Inflammatory macrophage treated with lipopolysaccharide for 4 hours (primary cell): ENCODE measurements at regions not wholly inside any gene's neighbourhood (a gene's known extent, or its start where the extent isn't known, plus 50 kb on each side); places are given as distances from the start of the nearest gene placed in this dataset.

Experiments
- DNase-seq: peaks from one replicate; pipeline ENCODE4 v3.0.0-alpha.2; 2020

DNA sequence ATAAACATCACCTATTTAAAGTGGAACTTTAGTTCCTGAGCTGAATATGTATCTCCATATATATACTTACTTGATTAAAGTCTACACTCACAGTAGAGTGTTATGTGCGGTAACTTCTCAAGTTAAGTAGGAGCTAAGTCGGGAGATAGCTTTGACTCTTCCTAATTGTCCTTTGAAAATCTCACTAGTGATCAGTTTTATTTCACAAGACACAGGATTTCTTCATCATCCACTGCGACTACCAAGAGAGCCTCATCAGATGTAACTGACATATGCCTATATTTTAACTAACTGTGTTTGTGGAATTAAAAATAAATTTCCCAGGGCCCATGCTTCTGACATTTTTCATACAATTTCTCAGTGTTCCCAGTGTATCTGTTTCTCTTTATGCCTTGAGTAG, 1664.0 kb downstream of the EFNB2 start:
- DNase-seq = no peak

DNA sequence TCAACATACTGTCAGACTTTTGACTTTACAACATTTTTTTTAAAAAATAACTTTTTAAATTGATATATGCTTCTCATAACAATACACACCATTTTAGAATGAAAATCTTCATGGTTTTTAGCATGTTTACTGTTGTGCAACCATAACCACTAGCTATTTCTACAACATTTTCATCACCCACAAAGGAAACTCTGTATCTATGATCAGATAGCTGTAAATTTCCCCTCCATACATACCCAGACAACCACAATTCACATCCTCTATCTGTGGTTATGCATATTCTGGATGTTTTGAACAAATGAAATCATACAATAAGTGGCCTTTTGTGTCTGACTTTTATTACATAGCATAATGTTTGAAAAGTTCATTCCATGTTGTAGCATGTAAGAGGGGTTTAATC, 1666.0 kb downstream of the EFNB2 start:
- DNase-seq = peak; percentile 0

- no peak for DNase-seq
These were observed 1666.7 kb downstream of the EFNB2 start for GRCh38 chr13:104868806-104869205.

- DNase-seq = no peak
These were observed 1679.9 kb downstream of the EFNB2 start for GRCh38 chr13:104855581-104855980.

DNA sequence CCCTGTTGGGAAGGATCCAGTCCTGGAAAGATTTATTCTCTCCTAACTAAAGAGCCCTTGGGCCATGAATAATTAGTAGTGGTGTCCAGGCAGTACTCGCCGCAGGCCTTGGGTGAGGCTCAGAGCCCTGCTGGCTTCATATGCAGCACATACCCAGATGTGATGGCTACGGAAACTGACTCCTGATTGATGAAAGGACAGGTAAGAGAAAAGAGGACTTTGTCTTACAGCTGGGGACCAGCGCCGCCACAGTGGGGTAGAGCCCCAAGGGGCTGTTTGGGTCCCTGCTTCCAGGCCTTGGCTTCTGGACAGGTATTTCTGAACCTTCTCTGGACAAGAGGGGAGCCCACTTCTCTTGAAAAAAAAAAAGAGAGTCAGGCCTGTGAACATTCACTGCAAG, 1680.8 kb downstream of the EFNB2 start:
- DNase-seq = no peak

- no peak for DNase-seq
These were observed 1681.5 kb downstream of the EFNB2 start for GRCh38 chr13:104854007-104854406.

GRCh38 chr13:104847922-104848321, 1687.5 kb downstream of the EFNB2 start:
- no peak for DNase-seq

DNA sequence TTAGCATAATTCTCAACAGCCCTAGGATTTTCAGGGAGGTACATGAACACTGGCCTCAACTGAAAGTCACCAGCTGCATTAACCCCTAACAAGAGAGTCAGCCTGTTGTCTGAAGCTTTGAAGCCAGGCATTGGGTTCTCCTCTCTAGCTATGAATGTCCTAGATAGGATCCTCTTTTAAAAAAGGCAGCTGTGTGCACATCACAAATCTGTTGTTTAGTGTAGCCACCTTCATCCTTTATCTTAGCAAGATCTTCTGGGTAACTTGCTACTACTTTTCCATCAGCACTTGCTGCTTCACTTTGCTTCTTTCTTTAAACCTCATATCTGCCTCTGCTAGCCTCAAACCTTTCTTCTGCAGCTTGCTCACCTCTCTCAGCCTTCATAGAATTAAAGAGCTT, 1692.1 kb downstream of the EFNB2 start:
- DNase-seq = no peak

- DNase-seq = no peak
These were observed 1694.4 kb downstream of the EFNB2 start for GRCh38 chr13:104841110-104841509.

DNA sequence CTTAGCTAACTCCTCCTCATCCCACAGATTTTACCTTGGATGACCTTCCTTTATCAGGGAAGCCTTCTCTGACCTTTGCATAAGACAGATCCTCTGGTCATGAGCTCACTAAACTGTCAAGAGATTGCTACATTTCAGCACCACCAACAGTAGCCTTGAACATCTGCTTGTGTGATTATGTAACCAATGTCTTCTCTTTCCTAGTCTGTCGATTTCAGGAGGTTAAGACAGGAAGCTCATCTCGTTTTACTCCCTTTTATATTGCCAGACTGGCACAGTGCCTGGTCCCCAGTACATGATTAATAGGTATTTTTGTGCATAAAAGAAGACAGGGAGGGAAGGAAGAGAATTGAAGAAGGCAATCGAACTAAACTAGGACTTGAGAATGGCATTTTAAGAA, 1697.7 kb downstream of the EFNB2 start:
- DNase-seq = no peak

DNA sequence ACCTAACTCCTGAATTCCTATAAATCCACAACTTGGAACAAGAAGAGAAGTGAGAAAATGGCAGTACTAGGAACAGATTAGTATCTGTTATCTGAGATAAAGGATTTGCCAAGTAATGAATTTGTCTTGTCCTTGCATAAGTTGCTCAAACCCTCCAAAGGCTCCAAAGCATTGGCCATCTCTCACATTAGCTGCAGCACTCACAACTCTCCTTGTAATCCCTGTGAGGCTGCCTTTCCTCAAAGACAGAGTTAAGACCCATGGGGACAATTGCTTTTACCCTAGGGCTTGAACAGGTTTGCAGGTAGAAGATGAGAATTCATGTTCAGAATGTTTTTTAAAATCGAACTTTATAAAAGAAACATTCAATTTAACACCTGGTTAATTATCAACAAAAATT, 1702.2 kb downstream of the EFNB2 start:
- DNase-seq = no peak

DNA sequence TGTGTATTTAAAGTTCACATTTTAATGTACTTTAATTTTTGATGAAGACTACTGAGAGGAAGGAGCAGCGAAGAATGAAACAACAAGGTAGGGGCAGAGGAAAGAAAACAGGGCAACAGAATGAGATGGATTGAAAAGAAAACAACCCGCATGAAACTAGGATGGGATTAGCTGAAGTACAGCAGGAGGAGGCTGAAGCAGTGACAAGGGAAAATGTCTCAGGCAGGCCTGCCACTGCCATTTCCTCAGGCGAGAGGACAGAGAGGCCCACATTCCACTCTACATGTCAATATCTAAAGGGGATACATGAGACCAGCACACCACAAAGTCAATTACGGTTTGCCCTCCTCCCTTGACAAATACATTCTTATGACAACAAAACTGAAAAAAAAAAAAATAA, 1703.2 kb downstream of the EFNB2 start:
- no peak for DNase-seq

DNA sequence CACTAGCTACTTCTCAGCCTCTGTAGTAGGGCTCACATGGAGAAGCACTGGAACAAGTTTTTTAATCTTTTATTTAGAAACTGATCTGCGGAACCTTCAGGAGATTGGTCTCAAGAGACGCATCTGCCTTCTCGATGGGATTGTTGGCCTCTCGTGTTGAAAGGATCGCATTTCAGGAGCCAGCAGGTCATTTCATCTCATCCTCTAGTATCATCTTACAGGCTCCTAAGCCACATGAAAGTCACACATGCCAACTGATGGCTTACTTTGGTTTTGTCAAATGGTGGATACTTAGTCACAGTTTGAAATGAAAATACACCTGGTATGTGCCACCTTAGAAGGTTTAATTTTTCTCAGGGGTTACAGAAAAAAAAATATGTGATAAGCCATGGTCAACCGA, 1703.6 kb downstream of the EFNB2 start:
- no peak for DNase-seq

DNA sequence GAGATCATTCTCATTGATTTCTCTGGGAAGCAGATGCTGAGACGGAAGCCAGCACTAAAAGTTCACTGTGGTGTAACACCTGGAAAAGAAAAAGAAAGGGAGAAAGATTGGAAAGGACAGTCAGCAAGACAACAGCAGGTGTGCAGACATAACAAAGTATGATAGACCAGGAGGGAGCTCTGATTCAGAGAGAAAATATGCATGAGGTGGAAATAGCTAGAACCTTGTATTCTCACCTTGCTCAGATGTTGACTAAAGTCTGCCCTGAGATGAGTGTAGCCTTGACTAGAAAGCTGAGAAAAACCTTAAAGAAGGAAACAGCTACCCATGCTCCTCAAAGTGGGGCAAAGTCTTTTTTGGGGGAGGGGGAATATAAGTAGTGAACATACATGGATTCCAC, 1711.8 kb downstream of the EFNB2 start:
- no peak for DNase-seq

DNA sequence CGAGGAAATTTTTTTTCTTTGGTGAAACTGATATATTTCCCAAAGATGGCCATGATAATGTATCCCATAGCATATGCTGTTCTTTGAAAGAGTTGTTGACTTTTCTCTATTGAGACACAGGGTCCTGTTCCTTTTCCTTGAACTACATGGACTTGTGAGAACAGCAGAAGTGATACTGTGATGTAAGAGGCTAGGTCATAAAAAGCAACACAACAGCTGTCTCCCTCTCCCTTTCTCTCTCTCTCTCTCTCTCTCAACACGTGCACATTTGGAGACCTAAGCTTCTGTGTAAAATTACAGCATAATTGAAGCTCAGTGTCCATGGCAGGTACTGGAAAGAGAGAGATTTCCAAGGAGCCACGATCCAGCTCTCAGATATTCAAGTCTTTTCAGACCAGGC, 1712.4 kb downstream of the EFNB2 start:
- DNase-seq = no peak

- no peak for DNase-seq
These were observed 1718.2 kb downstream of the EFNB2 start for GRCh38 chr13:104817271-104817670.

DNA sequence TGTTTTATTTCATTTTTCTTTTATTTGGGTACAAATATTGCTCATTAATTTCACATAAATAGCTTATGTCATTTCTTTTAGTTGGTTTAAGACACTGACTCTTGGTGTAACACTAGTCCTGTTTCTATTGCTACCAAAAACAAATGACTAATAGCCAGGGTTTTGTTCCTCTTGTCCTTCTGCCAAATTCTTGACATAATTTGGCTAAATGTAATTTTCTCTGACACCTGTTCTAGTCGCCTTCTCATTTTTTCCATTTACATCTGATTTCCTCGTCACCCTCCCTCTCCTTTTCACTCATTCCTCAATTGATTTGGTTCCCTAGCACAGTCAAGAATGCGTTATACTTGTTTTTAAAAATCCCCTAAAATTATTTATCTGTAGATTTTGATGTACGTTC, 1718.7 kb downstream of the EFNB2 start:
- no peak for DNase-seq

DNA sequence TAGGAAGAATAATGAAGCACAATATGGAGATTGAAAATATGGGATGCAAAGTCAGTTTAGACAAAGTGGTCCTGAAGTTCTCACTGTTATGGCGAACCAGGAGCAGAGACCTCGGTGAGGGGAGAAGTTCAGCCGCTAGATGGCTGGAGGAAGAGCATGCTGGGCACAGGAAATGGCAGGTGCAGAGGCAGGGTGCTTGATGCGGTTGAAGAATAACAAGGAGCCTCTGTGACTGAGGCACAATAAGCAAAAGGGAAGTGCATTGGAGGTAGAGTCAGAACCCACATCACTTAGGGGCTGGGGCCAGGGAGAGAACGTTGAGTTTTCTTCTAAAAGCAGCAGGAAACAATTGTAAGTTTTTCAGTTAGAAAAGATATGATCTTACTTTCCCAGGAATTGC, 1725.2 kb downstream of the EFNB2 start:
- no peak for DNase-seq

GRCh38 chr13:104809483-104809882, 1726.0 kb downstream of the EFNB2 start:
- DNase-seq = peak; percentile 4

- no peak for DNase-seq
These were observed 1730.1 kb downstream of the EFNB2 start for GRCh38 chr13:104805346-104805745.

GRCh38 chr13:104799152-104799551, 1732.9 kb upstream of the SLC10A2 start:
- no peak for DNase-seq

DNA sequence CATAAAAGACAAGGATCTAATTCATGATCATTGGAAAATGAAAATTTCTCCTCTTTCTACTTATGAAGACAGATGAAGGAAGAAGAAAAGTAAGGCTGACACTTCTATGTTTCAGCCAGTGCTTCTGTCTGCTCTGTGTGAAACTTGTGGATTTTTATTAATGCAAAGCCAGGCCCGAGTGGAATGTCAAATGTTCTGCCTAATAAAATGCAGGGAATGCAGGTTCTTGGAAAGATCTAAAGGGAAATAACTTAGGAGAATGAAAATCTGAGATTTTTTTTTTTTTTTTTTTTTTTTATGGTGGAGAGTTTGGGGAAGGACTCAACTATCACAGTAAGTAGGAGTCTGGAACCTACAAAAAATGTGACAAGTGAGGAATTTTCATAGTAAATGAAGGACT, 1732.3 kb upstream of the SLC10A2 start:
- no peak for DNase-seq

GRCh38 chr13:104796581-104796980, 1730.4 kb upstream of the SLC10A2 start:
- DNase-seq = no peak

DNA sequence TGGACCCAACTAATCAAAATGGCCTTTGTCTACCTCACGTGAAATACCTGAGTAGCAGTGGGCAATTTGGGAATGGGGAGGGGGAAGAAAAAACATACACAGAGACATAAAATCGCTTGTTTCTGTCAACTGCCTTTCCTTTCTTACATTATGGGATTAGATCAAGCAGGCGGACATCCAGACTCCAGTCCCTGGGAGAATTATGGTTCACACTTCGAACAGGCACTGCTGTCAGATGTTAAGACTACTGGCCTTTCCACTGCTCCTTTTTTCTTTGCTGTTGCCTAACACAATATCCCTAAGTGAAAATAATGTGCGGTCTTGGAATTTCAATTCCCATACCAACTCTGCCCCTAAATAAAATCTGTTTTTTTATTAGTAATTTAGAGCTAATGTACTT, 1719.7 kb upstream of the SLC10A2 start:
- no peak for DNase-seq

DNA sequence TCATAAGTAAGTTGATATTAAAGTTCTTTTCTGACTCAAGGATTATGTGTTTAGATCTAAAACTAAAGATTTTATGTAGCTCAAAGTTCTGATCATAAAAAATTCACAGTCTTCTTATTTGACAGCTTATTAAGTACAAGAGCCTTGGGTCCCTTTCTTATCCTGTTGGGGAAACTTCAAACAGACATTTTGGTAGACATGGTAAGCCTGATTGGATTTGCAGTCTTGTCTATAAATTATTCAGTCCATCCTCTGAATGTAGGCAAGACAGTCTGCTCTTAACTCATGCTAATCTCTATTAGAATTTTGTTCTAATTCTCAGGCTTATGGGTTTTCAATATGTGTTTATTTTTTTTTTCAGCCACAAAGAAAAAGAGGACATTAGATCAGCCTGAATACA, 1718.7 kb upstream of the SLC10A2 start:
- DNase-seq = no peak

DNA sequence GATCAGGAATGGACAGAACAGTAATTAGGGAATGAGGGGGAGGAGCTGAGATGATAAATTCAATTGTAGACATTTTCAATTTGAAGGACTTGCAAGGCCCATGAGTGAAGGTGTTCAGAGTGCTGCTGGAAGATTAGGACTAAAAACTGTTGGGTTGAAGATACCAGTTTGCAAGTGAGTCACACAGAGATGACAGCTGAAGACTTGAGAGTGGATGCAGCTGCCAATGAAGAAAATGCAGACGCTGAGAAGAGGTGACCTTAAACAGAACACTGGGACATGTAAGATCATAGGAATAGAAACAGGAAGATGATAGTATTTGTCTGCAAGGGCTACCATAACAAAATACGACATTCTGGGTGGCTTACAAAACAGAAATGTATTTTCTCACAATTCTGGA, 1716.5 kb upstream of the SLC10A2 start:
- no peak for DNase-seq
